Activated T-cell treated with anti-CD3 and anti-CD28 coated beads for 1 hour (primary cell): ENCODE measurements at regions not wholly inside any gene's neighbourhood (a gene's known extent, or its start where the extent isn't known, plus 50 kb on each side); places are given as distances from the start of the nearest gene placed in this dataset.

Experiments used
- DNase-seq: peaks from one replicate; pipeline ENCODE4 v3.0.0-alpha.2; 2020; ENCODE audit warnings: low read depth

GRCh38 chr11:134624166-134624920, 212.3 kb upstream of the B3GAT1 start:
- no peak for DNase-seq

GRCh38 chr11:134623711-134624110, 211.7 kb upstream of the B3GAT1 start:
- no peak for DNase-seq

- DNase-seq: no peak
These were observed 210.4 kb upstream of the B3GAT1 start for GRCh38 chr11:134622458-134622857.

GRCh38 chr11:134617360-134617759, 205.3 kb upstream of the B3GAT1 start:
- no peak for DNase-seq

GRCh38 chr11:134616038-134616437, 204.0 kb upstream of the B3GAT1 start:
- no peak for DNase-seq

- no peak for DNase-seq
These were observed 203.1 kb upstream of the B3GAT1 start for GRCh38 chr11:134615041-134615615.

GRCh38 chr11:134614141-134614540, 202.1 kb upstream of the B3GAT1 start:
- DNase-seq: no peak

GRCh38 chr11:134613646-134614045, 201.6 kb upstream of the B3GAT1 start:
- no peak for DNase-seq

- no peak for DNase-seq
These were observed 200.3 kb upstream of the B3GAT1 start for GRCh38 chr11:134612140-134613030.

GRCh38 chr11:134611537-134611936, 199.5 kb upstream of the B3GAT1 start:
- DNase-seq: no peak

- DNase-seq: no peak
These were observed 198.3 kb upstream of the B3GAT1 start for GRCh38 chr11:134610116-134610910.

GRCh38 chr11:134609361-134610115, 197.5 kb upstream of the B3GAT1 start:
- DNase-seq: no peak

GRCh38 chr11:134607963-134608750, 196.1 kb upstream of the B3GAT1 start:
- DNase-seq: no peak

- DNase-seq: no peak
These were observed 194.2 kb upstream of the B3GAT1 start for GRCh38 chr11:134606251-134606650.

GRCh38 chr11:134604886-134605285, 192.8 kb upstream of the B3GAT1 start:
- no peak for DNase-seq

GRCh38 chr11:134599299-134599771, 187.3 kb upstream of the B3GAT1 start:
- no peak for DNase-seq

- no peak for DNase-seq
These were observed 186.3 kb upstream of the B3GAT1 start for GRCh38 chr11:134598368-134598767.

- no peak for DNase-seq
These were observed 185.4 kb upstream of the B3GAT1 start for GRCh38 chr11:134597452-134597851.

- no peak for DNase-seq
These were observed 184.4 kb upstream of the B3GAT1 start for GRCh38 chr11:134596404-134596803.

- DNase-seq: no peak
These were observed 180.4 kb upstream of the B3GAT1 start for GRCh38 chr11:134592391-134592990.
